ENCODE measurements at regions not wholly inside any gene's neighbourhood (a gene's known extent, or its start where the extent isn't known, plus 50 kb on each side); places are given as distances from the start of the nearest gene placed in this dataset.
"Not testable (repeated sequence)": the region's sequence is repeated elsewhere in the genome, so short reads cannot be mapped to it uniquely, and the experiment has no call there.

DNA sequence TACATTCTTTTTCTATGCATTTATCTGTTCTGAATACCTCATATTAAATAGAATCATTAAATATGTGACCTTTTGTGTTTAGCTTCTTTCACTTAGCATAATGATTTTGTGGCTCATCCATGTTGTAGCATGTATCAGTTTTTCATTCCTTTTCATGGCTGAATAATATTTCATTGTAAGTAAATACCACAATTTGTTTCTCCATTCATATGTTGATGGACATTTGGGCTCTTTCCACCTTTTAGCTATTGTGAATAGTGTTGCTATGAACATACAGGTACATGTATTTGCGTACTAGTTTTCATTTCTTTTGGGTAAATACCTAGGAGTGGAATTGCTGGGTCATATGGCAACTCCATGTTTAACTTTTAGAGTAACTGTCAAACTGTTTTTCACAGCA lies 85.1 kb downstream of the GNL3L start:
- DNase-seq, result no peak

DNA sequence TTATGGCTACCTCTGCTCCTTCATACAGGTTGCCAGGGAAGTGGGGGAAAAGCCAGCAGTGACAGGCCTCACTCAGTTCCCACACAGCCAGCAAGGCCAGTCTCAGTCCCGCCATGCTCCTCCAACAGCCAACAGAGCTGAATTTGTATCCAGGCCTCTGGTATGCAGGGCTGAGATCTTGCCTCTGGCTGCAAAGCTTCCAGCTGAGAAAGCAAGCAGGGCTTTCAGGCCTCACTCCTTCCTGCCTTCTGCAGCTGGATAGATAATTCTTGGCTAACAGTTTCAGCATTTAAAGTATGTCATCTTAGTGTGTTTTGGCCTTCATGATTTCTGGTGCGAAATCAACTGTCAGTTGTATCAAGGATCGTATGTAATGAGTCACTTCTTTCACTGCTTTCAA lies 103.6 kb downstream of the GNL3L start:
- DNase-seq, result no peak

DNA sequence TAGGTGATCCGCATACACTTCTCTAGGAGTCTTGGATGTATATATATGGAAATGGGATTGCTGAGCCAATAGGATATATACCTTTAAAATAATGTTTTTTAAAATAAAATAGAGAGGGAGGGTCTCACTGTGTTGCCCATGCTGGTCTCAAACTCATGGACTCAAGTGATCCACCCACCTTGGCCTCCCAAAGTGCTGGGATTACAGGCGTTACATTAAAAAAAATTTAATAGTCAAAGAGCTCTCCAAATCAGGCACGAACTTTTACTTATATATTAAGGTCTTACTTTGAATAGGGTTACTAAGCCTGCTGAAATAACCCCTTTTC lies 109.0 kb downstream of the GNL3L start:
- no peak for DNase-seq

DNA sequence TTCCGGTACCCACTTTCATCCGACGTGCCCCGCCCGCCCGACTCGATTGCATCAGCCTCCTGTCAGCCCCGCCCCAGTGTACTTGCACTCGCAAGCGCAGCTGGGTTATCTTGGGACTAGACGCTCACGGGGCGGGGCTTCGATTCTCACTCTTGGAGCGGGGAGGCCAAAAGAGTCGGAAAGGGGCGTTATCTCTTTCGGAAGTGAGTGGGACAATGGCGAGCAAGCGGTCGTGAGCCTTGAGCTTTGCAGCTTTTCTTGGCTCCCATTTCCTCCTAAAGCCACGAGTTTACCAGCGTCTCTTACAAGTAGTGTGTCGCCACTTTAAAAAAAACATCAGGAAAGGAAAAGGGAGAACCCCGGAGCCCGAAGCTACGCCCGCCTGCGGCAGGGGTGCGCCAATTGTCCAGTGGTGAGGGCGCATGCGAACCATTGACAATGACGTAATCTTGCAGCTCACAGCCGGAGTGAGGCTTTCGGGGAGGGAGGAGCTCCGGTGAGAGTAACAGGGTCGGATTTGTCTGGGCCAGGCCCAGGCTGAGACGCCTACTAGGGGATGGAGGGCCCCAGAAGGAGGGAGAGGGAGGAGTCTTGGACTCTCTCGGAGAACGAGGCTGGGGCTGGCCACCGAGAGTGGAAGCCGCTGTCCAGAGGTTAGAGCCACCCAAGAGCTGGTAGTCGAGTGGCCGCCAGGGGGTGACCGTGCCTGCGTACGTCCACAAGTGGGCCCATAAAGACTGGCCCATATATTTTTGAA lies 109.5 kb downstream of the GNL3L start:
- DNase-seq, result peak; percentile 83

DNA sequence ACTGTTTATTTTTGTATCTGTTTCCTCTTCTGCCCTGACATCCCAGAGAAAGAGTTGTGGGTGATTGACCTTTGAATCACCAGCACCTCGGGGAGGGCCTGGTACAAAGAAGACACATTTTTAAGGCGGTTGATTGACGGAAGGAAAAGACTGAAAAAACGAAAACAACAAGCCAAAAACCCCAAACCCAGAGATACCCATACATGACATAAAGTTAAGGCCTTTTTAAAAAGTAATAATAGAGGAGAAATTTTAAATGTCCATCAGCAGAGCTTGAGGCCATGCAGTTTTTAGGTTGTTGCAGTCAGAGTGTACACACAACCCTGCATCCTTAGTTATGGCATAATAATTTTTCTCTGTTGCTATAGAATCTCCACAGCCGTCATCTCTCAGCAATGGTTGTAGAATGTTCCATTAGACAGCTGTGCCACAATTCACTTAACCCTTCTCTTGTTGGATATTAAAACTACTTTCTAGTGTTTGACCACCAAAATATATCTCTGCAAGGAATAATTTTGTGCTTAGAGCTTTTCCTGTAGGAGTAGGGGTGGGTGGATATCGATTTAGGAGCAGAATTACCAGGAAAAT lies 110.2 kb downstream of the GNL3L start:
- no peak for DNase-seq

DNA sequence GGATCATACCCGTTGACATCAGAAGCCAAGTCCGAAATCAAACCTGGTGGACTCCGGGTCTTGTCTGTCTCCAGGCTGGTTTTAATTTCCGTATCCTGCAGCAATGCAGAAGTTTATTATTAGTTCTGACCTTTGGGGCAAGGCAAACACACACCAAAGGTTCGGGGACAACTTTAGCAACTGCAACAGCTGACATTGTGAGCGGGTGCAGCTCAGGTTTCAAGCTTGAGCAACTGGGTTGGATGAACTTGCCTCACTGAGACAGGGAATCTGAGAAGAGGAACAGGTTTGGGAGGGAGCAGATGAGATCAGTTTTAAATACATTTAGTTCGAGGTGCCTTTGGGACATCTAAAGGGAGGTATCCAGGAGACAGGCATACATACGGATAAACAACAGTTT lies 110.7 kb downstream of the GNL3L start:
- no peak for DNase-seq

DNA sequence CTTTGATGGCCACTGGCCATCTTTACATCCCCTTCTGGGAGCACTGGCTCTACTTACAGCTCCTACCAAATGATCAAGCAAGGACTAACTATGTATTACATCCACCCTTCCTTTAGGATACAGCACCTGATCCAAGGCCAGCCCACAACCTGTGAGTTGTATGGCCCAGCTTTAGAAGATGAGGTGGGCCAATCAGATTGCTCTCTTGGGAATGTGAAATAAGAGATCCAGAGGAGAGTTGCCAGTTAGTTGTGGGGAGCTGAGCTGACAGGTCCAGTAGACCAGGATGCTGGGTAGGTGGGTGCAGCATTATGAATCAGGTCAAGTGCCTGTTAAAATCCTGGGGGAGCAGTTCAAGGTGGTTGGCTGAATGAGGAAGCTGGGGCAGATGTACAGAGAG lies 111.5 kb downstream of the GNL3L start:
- DNase-seq, result no peak

DNA sequence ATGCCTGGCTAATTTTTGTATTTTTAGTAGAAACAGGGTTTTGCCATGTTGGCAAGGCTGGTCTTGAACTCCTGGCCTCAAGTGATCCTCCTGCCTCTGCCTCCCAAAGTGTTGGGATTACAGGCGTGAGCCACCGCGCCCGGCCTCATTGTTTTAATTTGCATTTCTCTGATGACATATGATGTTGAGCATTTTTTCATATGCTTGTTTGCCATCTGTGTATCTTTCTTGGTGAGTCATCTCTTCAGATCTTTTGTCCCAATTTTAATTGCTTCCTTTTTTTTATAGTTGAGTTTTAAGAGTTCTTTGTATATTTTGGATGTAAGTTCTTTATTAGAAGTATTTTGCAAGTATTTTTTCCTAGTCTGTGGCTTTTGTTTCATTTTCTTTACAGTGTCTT lies 117.6 kb downstream of the GNL3L start:
- not testable (repeated sequence) for DNase-seq

DNA sequence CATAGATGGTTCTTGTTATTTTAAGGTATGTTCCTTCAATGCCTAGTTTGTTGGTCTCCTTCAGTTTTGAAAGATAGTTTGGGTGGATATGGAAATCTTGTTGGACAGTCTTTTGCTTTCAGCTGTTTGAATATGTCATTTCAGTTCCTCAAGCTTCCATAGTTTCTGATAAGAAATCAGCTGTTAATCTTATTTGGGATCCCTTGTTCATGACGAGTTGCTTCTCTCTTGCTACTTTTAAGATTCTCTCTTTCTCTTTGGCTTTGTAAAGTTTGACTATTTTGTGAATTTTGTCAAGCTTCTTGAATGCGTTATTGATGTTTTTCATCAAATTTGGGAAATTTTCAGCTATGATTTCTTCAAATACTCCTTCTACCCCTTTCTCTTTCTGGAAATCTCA lies 129.5 kb downstream of the GNL3L start:
- DNase-seq, result no peak

DNA sequence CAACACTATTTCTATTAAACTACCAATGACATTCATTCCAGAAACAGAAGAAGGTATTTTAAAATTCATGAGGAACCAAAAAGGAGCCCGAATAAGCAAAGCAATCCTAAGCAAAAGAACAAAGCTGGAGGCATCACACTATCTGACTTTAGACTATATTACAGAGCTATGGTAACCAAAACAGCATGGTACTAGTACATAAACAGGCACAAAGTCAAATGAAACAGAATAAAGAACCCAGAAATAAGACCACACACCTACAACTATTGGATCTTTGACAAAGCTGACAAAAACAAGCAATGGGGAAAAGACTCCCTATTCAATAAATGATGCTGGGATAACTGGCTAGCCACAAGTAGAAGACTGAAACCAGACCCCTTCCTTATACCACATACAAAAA lies 122.3 kb downstream of the ITIH6 start:
- DNase-seq, result no peak

DNA sequence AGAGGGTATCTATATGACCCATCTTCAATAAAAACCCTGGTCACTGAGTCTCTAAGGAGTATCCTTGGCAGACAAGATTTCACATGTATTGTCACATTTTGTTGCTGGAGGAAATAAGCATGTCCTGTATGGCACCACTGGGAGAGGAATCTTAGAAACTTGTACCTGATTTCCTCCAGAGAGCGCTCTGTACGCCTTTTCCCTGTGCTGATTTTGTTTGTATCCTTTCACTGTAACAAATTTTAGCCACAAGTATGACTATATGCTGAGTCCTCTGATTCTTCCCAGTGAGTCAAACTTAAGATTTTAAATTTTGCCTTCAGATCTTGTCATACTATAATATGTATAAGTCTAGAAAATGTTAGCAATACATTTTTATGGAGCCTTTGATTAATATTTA lies 102.8 kb downstream of the ITIH6 start:
- no peak for DNase-seq

DNA sequence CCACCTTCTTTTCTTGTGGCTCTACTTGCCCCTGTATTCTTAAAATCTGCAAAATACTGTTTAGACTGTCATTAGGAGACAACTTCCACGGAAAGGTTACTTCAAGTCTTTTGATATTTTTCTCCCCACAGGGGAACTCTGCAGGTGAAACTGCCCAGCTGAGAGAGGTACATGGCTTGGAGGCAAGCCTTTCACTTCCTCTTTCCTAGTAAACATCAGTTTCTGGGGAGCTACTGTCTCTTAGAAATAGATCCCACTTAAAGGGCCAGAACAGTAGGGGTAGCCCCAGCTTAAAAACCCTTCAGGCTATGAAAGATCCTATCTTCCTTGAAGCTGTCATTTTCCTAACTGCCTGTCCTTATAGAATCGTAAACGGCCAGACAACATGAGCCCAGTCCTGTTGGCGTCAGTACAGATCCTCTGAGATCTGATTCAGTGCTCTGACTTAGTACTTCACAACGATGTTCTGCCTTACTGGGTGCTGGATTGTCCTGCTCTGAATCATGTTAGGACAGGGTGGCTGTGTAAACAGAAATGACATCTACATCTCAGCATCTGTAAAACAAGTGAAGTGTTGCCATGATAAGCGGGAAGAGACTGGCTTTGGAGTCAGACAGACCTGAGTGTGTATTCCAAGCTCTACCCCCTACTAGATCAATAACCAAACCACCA lies 102.1 kb downstream of the ITIH6 start:
- no peak for DNase-seq
